ENCODE measurements at regions not wholly inside any gene's neighbourhood (a gene's known extent, or its start where the extent isn't known, plus 50 kb on each side); places are given as distances from the start of the nearest gene placed in this dataset.

DNA sequence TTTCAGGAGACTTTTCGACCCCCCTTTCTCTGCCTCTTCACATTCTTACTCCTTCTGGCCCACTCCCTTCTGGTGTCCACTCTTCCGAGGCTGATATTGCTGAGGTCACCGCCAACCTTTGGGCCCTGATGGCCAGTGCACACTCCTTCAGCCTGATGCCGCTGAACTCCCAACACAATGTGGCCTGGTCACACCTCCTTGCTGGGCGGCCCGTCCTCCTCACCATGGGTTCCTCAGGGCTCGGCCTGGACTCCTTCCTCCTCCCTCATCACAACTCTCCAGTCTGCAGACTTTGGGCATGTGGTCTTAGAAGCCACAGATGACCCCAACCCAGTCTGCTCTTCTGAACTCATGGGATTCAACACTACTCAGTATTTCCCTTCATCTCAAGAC is 583.0 kb upstream of the MGMT start:
- TF ChIP-seq, protein P1, sequence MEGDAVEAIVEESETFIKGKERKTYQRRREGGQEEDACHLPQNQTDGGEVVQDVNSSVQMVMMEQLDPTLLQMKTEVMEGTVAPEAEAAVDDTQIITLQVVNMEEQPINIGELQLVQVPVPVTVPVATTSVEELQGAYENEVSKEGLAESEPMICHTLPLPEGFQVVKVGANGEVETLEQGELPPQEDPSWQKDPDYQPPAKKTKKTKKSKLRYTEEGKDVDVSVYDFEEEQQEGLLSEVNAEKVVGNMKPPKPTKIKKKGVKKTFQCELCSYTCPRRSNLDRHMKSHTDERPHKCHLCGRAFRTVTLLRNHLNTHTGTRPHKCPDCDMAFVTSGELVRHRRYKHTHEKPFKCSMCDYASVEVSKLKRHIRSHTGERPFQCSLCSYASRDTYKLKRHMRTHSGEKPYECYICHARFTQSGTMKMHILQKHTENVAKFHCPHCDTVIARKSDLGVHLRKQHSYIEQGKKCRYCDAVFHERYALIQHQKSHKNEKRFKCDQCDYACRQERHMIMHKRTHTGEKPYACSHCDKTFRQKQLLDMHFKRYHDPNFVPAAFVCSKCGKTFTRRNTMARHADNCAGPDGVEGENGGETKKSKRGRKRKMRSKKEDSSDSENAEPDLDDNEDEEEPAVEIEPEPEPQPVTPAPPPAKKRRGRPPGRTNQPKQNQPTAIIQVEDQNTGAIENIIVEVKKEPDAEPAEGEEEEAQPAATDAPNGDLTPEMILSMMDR (IDR thresholded peaks at IDR 0.05): no peak
- no peak for TF ChIP-seq POLR2A (IDR thresholded peaks at IDR 0.05)

Measured in ovary (tissue), 3 donors.